ENCODE measurements at regions not wholly inside any gene's neighbourhood (a gene's known extent, or its start where the extent isn't known, plus 50 kb on each side); places are given as distances from the start of the nearest gene placed in this dataset.
"Not testable (repeated sequence)": the region's sequence is repeated elsewhere in the genome, so short reads cannot be mapped to it uniquely, and the experiment has no call there.

GRCh38 chr3:134106580-134106979, 76.9 kb upstream of the SLCO2A1 start:
- no peaks in the 10 kb centered on the region for H3K27me3 Mint-ChIP-seq
- no peak overlapping the region for H3K27ac Mint-ChIP-seq
- CTCF ChIA-PET = no interaction called here
- no peaks in the 10 kb centered on the region for H3K36me3 Mint-ChIP-seq (ENCODE audit: low read depth)
- no peak overlapping the region for H3K4me3 Mint-ChIP-seq
- POLR2A ChIA-PET = no interaction called here
- DNase-seq = no peak
- H3K4me1 Mint-ChIP-seq = no peaks in the 10 kb centered on the region
- H3K9me3 Mint-ChIP-seq = no peaks in the 10 kb centered on the region

DNA sequence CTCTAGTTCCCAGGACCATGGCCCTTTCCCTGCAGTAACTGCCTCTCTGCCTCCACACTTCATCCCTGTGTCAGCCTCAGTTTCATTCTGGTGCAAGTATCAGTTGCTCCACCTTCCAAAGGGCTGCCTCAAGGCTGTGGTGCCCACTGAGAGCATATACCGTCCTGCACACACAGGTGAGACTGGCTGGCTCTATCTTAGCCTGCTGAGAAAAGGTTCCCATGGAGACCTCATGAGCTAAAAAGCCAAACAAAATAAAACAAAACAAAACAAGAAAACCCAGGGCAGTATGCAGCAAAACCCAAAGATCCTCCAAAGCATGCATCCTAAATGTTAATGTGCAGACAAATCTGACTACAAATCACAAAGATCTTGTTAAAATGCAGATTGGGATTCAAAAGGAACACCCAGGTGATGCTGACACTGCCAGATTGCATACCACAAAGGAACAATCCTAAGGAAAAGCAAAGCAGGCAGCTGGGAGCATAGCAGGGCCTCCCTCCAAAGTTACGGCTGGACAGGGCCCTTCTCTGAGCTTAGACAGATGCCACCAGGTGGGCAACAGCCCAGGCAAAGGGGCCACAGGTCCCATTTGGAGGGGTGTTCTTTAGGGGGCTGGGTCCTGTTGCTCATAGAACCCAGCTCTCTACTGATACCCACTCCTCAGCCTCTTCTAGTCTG, 76.3 kb upstream of the SLCO2A1 start:
- no peaks in the 10 kb centered on the region for H3K36me3 Mint-ChIP-seq (ENCODE audit: low read depth)
- ChIA-PET POLR2A (no interaction called here), CTCF (no interaction called here)
- no peak overlapping the region for H3K27ac Mint-ChIP-seq
- no peaks in the 10 kb centered on the region for H3K27me3 Mint-ChIP-seq
- H3K4me3 Mint-ChIP-seq = no peak overlapping the region
- no peak for DNase-seq
- H3K4me1 Mint-ChIP-seq = no peaks in the 10 kb centered on the region
- H3K9me3 Mint-ChIP-seq = no peaks in the 10 kb centered on the region

DNA sequence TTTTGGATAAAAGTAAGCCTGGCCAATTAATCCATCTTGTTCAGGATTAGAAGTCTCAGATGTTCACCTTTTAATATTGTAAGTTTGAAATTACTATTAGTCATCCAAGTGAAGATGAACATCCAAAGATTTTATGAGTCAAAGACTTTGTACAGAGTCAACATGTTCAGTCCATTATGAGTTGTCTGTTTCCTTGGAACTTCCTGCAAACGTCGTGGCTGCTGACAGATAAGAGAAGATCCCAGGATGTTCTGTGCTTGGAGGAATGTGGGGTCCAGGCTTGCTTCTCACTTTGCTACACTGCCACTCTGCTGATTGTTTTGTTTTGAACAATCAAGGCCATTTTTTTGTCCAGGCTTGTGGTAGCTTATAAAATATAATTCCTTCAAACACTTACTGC, 74.3 kb upstream of the SLCO2A1 start:
- Mint-ChIP-seq H3K27me3 (peaks cover 1% of the 10 kb centered on the region), H3K4me3 (no peak overlapping the region), H3K36me3 (ENCODE audit: low read depth) (no peaks in the 10 kb centered on the region), H3K27ac (no peak overlapping the region), H3K9me3 (no peaks in the 10 kb centered on the region), H3K4me1 (no peaks in the 10 kb centered on the region)
- DNase-seq = no peak
- ChIA-PET CTCF (no interaction called here), POLR2A (no interaction called here)

GRCh38 chr3:134103470-134103869, 73.7 kb upstream of the SLCO2A1 start:
- CTCF ChIA-PET = no interaction called here

GRCh38 chr3:134102976-134103375, 73.3 kb upstream of the SLCO2A1 start:
- DNase-seq = no peak
- Mint-ChIP-seq H3K27ac (no peak overlapping the region), H3K27me3 (peaks cover 7% of the 10 kb centered on the region), H3K9me3 (no peaks in the 10 kb centered on the region), H3K4me1 (no peaks in the 10 kb centered on the region), H3K4me3 (no peak overlapping the region), H3K36me3 (ENCODE audit: low read depth) (no peaks in the 10 kb centered on the region)
- ChIA-PET CTCF (no interaction called here), POLR2A (no interaction called here)

More at GRCh38 chr3:134103470-134103869, 73.7 kb upstream of the SLCO2A1 start:
- H3K4me3 Mint-ChIP-seq = no peak overlapping the region
- POLR2A ChIA-PET = no interaction called here
- no peaks in the 10 kb centered on the region for H3K4me1 Mint-ChIP-seq
- H3K27me3 Mint-ChIP-seq = peaks cover 7% of the 10 kb centered on the region
- no peak for DNase-seq
- no peaks in the 10 kb centered on the region for H3K9me3 Mint-ChIP-seq
- no peak overlapping the region for H3K27ac Mint-ChIP-seq
- H3K36me3 Mint-ChIP-seq (ENCODE audit: low read depth) = no peaks in the 10 kb centered on the region

GRCh38 chr3:134096214-134096613, 66.5 kb upstream of the SLCO2A1 start:
- DNase-seq; H3K36me3 Mint-ChIP-seq (ENCODE audit: low read depth); H3K4me1 Mint-ChIP-seq; H3K27ac Mint-ChIP-seq; H3K9me3 Mint-ChIP-seq; H3K27me3 Mint-ChIP-seq; CTCF ChIA-PET; POLR2A ChIA-PET; H3K4me3 Mint-ChIP-seq: not testable (repeated sequence)

DNA sequence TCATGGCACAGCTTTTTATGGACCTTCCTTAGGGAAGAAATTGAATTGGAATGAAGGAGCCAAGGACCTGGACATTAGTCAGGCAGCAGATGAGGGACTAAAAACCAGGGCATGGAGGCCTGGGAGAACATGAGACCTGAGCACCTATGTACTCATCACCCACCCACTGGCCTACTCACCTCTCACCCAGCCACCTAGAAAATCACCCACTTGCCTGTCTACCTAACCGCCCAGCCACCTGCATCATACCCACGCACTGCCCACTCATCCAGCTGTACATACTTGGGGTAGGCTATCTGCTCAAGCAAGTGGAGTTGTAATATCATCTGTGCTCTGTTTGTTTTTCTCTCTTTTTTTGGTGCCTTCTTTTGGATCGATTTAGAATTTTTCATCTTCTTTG, 65.3 kb upstream of the SLCO2A1 start:
- no peaks in the 10 kb centered on the region for H3K36me3 Mint-ChIP-seq (ENCODE audit: low read depth)
- H3K4me3 Mint-ChIP-seq = no peak overlapping the region
- peaks cover 4% of the 10 kb centered on the region for H3K4me1 Mint-ChIP-seq
- no peak for DNase-seq
- ChIA-PET POLR2A (no interaction called here), CTCF (no interaction called here)
- H3K27me3 Mint-ChIP-seq = peaks cover 9% of the 10 kb centered on the region
- H3K27ac Mint-ChIP-seq = no peak overlapping the region
- H3K9me3 Mint-ChIP-seq = no peaks in the 10 kb centered on the region

GRCh38 chr3:134094491-134094890, 64.8 kb upstream of the SLCO2A1 start:
- CTCF ChIA-PET = no interaction called here
- Mint-ChIP-seq H3K9me3 (no peaks in the 10 kb centered on the region), H3K36me3 (ENCODE audit: low read depth) (no peaks in the 10 kb centered on the region), H3K27me3 (peaks cover 9% of the 10 kb centered on the region), H3K4me1 (peaks cover 4% of the 10 kb centered on the region), H3K27ac (no peak overlapping the region), H3K4me3 (no peak overlapping the region)
- DNase-seq = no peak
- POLR2A ChIA-PET = no interaction called here

DNA sequence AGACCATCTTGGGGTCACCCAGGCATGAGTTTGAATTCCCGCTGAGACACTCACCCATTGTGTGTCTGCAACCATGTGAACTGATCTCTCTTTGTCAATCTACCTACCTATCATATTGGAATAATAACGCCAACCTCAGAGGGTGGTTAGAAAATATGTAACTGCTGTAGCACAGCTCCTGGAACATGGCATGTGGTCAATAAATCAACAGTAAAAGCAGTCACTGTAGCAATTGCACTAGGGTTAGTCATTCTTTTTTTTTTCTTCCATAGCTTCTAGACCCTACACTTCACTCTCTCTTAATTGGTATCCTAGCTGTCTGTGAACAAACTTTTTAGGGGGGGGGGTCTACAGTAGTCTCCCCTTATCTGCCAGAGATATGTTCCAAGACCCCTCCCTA, 64.2 kb upstream of the SLCO2A1 start:
- Mint-ChIP-seq H3K9me3 (no peaks in the 10 kb centered on the region), H3K4me1 (peaks cover 4% of the 10 kb centered on the region), H3K4me3 (no peak overlapping the region), H3K36me3 (ENCODE audit: low read depth) (no peaks in the 10 kb centered on the region), H3K27me3 (peaks cover 11% of the 10 kb centered on the region), H3K27ac (no peak overlapping the region)
- DNase-seq = no peak
- ChIA-PET CTCF (no interaction called here), POLR2A (no interaction called here)

- no peak overlapping the region for H3K27ac Mint-ChIP-seq
- no peak overlapping the region for H3K4me3 Mint-ChIP-seq
- no peaks in the 10 kb centered on the region for H3K36me3 Mint-ChIP-seq (ENCODE audit: low read depth)
- CTCF ChIA-PET = no interaction called here
- H3K4me1 Mint-ChIP-seq = peaks cover 4% of the 10 kb centered on the region
- H3K9me3 Mint-ChIP-seq = no peaks in the 10 kb centered on the region
- no peak for DNase-seq
- peaks cover 6% of the 10 kb centered on the region for H3K27me3 Mint-ChIP-seq
- POLR2A ChIA-PET = no interaction called here
Measured at GRCh38 chr3:134092208-134092701, 62.5 kb upstream of the SLCO2A1 start.

DNA sequence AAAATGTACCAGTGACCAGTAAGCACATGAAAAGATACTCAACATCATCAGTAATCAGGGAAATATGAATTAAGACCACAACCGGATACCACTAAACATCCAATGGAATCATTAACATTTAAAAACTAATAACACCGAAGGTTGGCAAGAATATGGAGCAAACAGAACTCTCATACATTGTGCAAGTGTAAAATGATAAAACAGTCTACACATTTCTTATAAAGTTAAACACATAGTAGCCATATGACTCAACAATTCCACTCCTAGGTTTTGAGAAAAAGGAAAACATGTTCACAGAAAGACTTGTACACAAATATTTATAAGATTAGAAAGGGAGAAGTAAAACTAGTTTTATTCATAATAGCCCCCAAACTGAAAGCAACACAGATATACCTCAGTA, 60.3 kb upstream of the SLCO2A1 start:
- Mint-ChIP-seq H3K27ac (no peak overlapping the region), H3K9me3 (no peaks in the 10 kb centered on the region), H3K27me3 (peaks cover 5% of the 10 kb centered on the region), H3K36me3 (ENCODE audit: low read depth) (no peaks in the 10 kb centered on the region), H3K4me1 (no peaks in the 10 kb centered on the region), H3K4me3 (no peak overlapping the region)
- DNase-seq = no peak
- CTCF ChIA-PET = no interaction called here
- POLR2A ChIA-PET = no interaction called here

DNA sequence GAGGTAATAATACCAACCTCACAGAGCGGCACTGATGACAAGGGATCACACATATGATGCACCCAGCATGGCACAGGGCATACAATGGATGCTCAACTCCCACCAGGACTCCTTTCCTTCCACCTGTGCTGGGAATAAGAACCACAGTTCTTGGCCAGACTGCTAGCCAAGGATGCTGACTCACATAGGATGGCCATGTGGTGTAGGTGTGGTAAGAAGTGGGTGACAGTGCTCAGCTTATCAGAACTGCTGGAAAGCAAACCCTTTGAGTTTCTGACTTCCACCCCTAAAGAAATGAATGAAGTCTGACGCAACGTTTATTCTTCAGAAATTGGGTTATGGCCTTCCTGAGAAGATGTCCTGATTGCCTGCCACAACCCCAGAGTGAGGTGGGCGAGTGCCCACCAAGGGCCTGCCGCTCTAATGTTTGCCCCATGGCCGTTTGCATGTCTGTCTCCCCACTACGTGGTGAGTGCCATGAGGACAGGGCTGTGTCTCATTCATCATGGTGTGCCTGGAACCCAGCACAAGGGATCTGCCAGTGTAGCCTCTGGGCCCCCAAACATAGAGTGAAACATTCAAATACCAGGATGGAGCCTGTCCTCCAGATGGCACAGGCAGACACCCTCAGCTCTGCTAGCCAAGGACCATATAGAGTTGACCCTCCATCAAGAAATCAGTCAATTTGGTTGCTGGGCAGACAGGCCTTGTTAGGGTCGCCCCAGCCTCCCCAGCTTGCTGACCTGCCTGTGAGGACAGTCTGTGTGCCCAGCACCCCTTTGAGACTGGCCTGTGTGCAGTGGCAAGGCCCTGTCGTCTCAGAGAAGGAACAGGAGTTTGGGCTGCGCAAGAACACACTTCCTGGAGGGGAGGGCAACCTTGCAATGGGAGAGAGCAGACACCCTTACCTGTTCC, 57.6 kb upstream of the SLCO2A1 start:
- H3K4me3 Mint-ChIP-seq = no peak overlapping the region
- ChIA-PET POLR2A (no interaction called here), CTCF (no interaction called here)
- no peaks in the 10 kb centered on the region for H3K36me3 Mint-ChIP-seq (ENCODE audit: low read depth)
- peaks cover 8% of the 10 kb centered on the region for H3K27me3 Mint-ChIP-seq
- no peaks in the 10 kb centered on the region for H3K9me3 Mint-ChIP-seq
- H3K27ac Mint-ChIP-seq = no peak overlapping the region
- no peak for DNase-seq
- H3K4me1 Mint-ChIP-seq = no peaks in the 10 kb centered on the region

DNA sequence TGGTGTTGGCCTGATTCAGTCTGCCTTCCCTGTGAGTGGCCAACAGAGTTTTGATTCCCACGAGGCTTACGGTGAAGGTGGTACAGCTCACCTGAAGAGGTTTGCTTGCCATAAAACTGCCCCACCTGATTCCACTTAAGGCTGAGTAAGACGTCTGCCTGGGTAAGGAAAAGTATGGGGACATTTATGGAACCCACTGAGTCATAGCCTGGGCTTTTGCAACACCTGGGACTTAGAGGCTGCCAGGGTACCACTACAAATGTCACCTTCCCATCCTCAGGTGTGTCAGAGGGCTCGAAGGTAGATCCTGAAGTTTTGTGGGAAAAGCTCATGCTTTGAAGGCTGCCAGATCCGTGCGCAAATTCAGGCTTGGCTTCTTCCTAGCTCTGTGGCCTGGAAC, 56.9 kb upstream of the SLCO2A1 start:
- Mint-ChIP-seq H3K9me3 (no peaks in the 10 kb centered on the region), H3K4me1 (no peaks in the 10 kb centered on the region), H3K36me3 (ENCODE audit: low read depth) (no peaks in the 10 kb centered on the region), H3K27me3 (peaks cover 8% of the 10 kb centered on the region), H3K27ac (no peak overlapping the region), H3K4me3 (no peak overlapping the region)
- CTCF ChIA-PET = no interaction called here
- POLR2A ChIA-PET = no interaction called here
- DNase-seq = no peak

Data from activated CD4-positive, alpha-beta memory T cell treated with anti-CD3 and anti-CD28 coated beads, Interleukin-2, amount 10 ng/mL, durations not matched to agents 7 days and 5 days (primary cell).